HG03575 (cell line): ENCODE measurements at regions not wholly inside any gene's neighbourhood (a gene's known extent, or its start where the extent isn't known, plus 50 kb on each side); places are given as distances from the start of the nearest gene placed in this dataset.

ENCODE experiments used
- ATAC-seq: cut with Tn5 transposase; IDR thresholded peaks from one replicate; pipeline ENCODE4 v1.9.1; 2021; ENCODE audit not compliant: unreplicated experiment, insufficient number of reproducible peaks, low FRiP score; ENCODE audit errors: extremely low read depth

- no peak for ATAC-seq
Measured at GRCh38 chr15:81987628-81988027, 58.2 kb downstream of the MEX3B start.

GRCh38 chr15:81983497-81983896 lies 62.3 kb downstream of the MEX3B start:
- no peak for ATAC-seq

GRCh38 chr15:81982808-81983207 lies 63.0 kb downstream of the MEX3B start:
- ATAC-seq, result no peak

- no peak for ATAC-seq
Measured at GRCh38 chr15:81981908-81982307, 63.9 kb downstream of the MEX3B start.

GRCh38 chr15:81977464-81977863 lies 68.4 kb downstream of the MEX3B start:
- no peak for ATAC-seq

- no peak for ATAC-seq
Measured at GRCh38 chr15:81968691-81969090, 77.1 kb downstream of the MEX3B start.

- no peak for ATAC-seq
Measured at GRCh38 chr15:81966631-81967030, 79.2 kb downstream of the MEX3B start.

- no peak for ATAC-seq
Measured at GRCh38 chr15:81962482-81962881, 83.3 kb downstream of the MEX3B start.

GRCh38 chr15:81959196-81959595 lies 86.6 kb downstream of the MEX3B start:
- no peak for ATAC-seq

GRCh38 chr15:81957698-81958097 lies 88.1 kb downstream of the MEX3B start:
- no peak for ATAC-seq

GRCh38 chr15:81955382-81956062 lies 90.3 kb downstream of the MEX3B start:
- no peak for ATAC-seq

GRCh38 chr15:81954158-81954783 lies 91.5 kb downstream of the MEX3B start:
- ATAC-seq, result no peak

- no peak for ATAC-seq
Measured at GRCh38 chr15:81950841-81951414, 94.9 kb downstream of the MEX3B start.

- ATAC-seq, result no peak
Measured at GRCh38 chr15:81948751-81949150, 97.1 kb downstream of the MEX3B start.

GRCh38 chr15:81948222-81948621 lies 97.6 kb downstream of the MEX3B start:
- ATAC-seq, result no peak

GRCh38 chr15:81947548-81947947 lies 98.3 kb downstream of the MEX3B start:
- ATAC-seq, result no peak

GRCh38 chr15:81945014-81945615 lies 100.7 kb downstream of the MEX3B start:
- ATAC-seq, result no peak

GRCh38 chr15:81942655-81943195 lies 103.1 kb downstream of the MEX3B start:
- ATAC-seq, result no peak

- no peak for ATAC-seq
Measured at GRCh38 chr15:81942157-81942556, 103.7 kb downstream of the MEX3B start.

- ATAC-seq, result no peak
Measured at GRCh38 chr15:81941479-81941878, 104.3 kb downstream of the MEX3B start.
